ENCODE measurements at regions not wholly inside any gene's neighbourhood (a gene's known extent, or its start where the extent isn't known, plus 50 kb on each side); places are given as distances from the start of the nearest gene placed in this dataset.

- peaks cover 26% of the 10 kb centered on the region for H3K27me3 Mint-ChIP-seq
- no peaks in the 10 kb centered on the region for H3K4me1 Mint-ChIP-seq
- H3K27ac Mint-ChIP-seq, result no peak overlapping the region
- H3K4me3 Mint-ChIP-seq, result no peak overlapping the region
- ATAC-seq (no peak), DNase-seq (no peak)
- peaks cover 0 to 6% of the 10 kb centered on the region in 2 donors for H3K9me3 Mint-ChIP-seq
Observed at GRCh38 chr10:27621461-27621860, 117.4 kb downstream of the RAB18 start.

GRCh38 chr10:27622596-27622995, 118.5 kb downstream of the RAB18 start:
- Mint-ChIP-seq H3K27me3 (peaks cover 26% of the 10 kb centered on the region), H3K27ac (no peak overlapping the region), H3K9me3 (peaks cover 0 to 6% of the 10 kb centered on the region in 2 donors), H3K4me3 (no peak overlapping the region), H3K4me1 (no peaks in the 10 kb centered on the region)
- ATAC-seq, result no peak
- no peak for DNase-seq

All from stimulated activated naive CD8-positive, alpha-beta T cell treated with anti-CD3 and anti-CD28 coated beads, Interleukin-15, amount 100 ng/mL, for 72 hours (primary cell).